SK-N-SH treated with all-trans-retinoic acid at 6 μM for 48 hours (cell line): ENCODE measurements at regions not wholly inside any gene's neighbourhood (a gene's known extent, or its start where the extent isn't known, plus 50 kb on each side); places are given as distances from the start of the nearest gene placed in this dataset.

Experiments
- PPARA ChIP-seq: fragments of 250-450 bp; sonication (Bioruptor Pico); IDR thresholded peaks from 2 replicates; pipeline ENCODE4 v1.5.0; 2020; ENCODE audit warnings: mild to moderate bottlenecking, borderline replicate concordance
- TOX ChIP-seq: fragments of 250-450 bp; sonication (Bioruptor Pico); IDR thresholded peaks from 2 replicates; pipeline ENCODE4 v1.8.0; 2021; ENCODE audit warnings: mild to moderate bottlenecking, moderate library complexity, borderline replicate concordance

DNA sequence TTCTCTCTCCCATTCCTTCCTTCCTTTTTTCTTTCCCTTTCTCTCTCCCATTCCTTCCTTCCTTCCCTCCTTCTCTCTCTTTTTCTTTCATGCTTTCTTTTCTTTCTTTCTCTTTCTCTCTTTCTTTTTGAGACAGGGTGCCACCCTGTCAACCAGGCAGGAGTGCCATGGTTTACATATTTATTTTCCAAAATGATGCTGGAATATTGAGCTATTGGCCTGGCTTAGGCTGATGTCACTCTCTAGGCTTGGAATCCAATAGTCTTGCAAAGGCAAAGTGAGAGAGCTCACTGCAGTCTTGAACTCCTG is 159.1 kb downstream of the BAMBI start:
- TF ChIP-seq PPARA (CRISPR knock-in tag), result no peak
- TF ChIP-seq TOX, result no peak
